Hypothalamus (tissue), 51 donors: ENCODE measurements at regions not wholly inside any gene's neighbourhood (a gene's known extent, or its start where the extent isn't known, plus 50 kb on each side); places are given as distances from the start of the nearest gene placed in this dataset.
A peak's percentile ranks its signal among the peaks of the same experiment; 100 is the strongest.

Experiments used
- DNase-seq, 51 donors: peaks; one replicate each; lab custom pipeline; 2025; lab: John Stamatoyannopoulos, UW

DNA sequence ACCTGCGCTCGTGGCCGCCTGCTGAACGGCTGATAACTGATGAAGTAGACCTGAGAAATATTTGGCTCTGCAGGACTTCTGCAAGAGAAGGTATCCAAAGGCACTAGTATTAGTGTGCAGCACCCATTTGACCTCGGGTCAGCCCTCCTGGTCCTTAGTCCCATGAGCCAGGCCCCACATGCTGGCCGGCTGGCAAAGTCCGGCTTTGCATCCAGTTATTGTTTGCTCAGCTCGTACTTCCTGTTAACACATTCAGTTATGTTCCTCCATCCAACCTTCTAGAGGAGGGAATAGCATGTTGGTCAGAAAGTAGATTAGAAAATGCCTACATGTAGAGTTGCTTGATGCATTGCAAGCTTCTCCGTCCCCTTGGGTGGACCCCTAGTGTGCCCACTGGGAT is 385.7 kb upstream of the RGMA start:
- no peak for DNase-seq

- DNase-seq, result peak in 2 of 51 donors; percentile 14 to 23
Measured at GRCh38 chr15:93469994-93470393, 381.0 kb upstream of the RGMA start.

DNA sequence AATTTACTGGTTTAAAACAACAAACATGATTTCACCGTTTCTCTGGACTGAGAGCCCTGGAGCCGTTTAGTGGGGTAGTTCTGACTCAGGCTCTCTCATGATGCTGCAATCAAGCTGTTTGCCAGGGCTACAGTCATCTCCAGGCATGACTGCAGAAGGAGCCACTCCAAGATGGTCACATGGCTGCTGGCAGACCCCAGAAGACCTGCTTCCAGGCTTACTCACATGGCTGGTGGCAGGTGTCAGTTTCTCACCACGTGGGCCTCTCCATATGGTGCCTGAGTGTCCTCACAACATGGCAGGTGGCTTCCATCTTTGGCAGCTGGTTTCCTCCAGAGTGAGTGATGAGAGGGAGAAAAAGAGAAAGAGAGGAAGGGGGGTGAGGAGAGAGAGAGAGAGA is 378.3 kb upstream of the RGMA start:
- peak in 7 of 51 donors; percentile 31 to 63 (median 55) for DNase-seq

- DNase-seq, result no peak
Measured at GRCh38 chr15:93466380-93466779, 377.4 kb upstream of the RGMA start.

DNA sequence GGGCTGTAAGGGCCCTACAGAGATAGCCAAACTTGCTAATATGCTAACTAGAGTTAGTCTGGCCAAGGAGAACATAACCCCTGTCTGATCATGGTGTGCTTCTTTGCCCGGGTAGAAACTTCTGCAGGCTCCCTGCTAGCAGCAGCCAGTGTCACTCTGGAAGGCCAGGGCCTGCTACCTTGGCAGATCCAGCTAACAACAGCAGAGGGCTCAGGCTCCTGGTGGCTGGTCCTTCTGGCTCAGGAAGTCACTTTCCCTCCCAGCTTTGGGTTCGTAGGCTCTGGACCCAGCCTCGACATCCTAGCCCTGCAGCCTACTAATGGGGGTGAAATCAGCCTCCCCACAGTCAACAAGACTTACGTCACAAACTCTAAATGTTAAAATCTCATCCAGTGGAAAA is 373.7 kb upstream of the RGMA start:
- DNase-seq, result no peak

GRCh38 chr15:93460717-93461116 is 371.7 kb upstream of the RGMA start:
- no peak for DNase-seq

DNA sequence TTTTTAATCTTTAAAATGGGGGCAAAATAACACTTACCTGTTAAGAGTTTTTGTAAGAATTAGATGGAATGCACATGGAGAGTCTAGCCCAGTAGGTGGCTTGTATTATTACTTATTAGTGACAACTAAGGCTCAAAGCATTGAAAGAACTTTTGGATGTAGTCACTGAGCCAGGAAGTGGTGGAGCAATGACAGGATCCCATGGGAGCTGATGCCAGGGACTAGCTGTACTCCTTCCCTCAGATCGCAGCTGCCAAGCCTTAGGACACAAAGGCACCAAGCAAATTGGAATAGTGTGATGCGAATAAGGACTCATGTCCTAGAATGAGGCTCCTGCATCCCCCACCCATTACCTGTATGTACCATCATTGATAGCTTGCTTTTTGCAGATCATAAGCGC is 370.4 kb upstream of the RGMA start:
- DNase-seq, result peak in 8 of 51 donors; percentile 1 to 36 (median 13)

DNA sequence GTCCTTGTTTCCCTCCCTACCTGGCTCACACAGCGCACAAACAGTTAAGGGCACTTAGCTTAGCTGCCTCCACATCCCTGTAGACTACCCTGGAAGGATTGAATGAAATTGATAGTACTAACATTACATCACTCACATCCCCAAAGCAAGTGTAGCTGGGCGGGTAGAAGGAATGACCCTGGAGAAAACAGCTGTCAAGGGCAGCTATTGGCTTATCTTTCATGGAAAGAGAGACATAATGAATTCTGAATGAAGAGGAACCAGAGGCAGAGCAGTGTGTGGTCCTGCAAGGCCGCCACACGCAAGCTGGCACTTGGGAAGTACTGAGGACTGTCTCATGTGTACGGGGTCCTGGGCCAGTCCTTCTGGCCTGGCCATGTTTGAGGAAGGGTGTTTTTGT is 369.6 kb upstream of the RGMA start:
- DNase-seq, result no peak

- DNase-seq, result no peak
Measured at GRCh38 chr15:93454788-93455187, 365.8 kb upstream of the RGMA start.

GRCh38 chr15:93452537-93453211 is 363.7 kb upstream of the RGMA start:
- DNase-seq, result no peak

GRCh38 chr15:93451822-93452221 is 362.8 kb upstream of the RGMA start:
- DNase-seq, result no peak

DNA sequence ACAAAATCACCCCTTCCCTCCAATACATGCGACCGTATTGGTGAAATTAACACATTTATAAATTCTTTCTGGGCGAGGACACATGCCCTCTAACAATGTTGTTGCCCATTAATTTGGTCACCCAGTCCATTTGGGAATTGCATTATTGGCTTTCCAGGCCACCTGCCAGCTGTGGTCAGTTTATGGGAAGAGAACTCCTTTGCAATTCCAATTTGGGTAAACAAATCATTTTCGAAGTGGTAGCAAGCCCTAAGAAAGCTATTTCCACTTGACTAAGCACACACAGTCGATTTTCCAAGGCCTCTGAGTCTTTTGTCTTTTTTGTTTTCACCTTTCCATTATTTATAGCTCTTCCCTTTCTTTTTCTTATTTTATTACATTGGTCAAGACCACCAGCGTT is 362.3 kb upstream of the RGMA start:
- DNase-seq, result peak in 2 of 51 donors; percentile 5 to 8

- no peak for DNase-seq
Measured at GRCh38 chr15:93449798-93450197, 360.8 kb upstream of the RGMA start.

- DNase-seq, result no peak
Measured at GRCh38 chr15:93438310-93438709, 349.3 kb upstream of the RGMA start.

- no peak for DNase-seq
Measured at GRCh38 chr15:93432474-93432873, 343.5 kb upstream of the RGMA start.

GRCh38 chr15:93428807-93429351 is 339.9 kb upstream of the RGMA start:
- peak in 1 of 51 donors; percentile 45 for DNase-seq

GRCh38 chr15:93428150-93428549 is 339.1 kb upstream of the RGMA start:
- no peak for DNase-seq

GRCh38 chr15:93424131-93424530 is 335.1 kb upstream of the RGMA start:
- no peak for DNase-seq

GRCh38 chr15:93422476-93422875 is 333.5 kb upstream of the RGMA start:
- DNase-seq, result no peak

DNA sequence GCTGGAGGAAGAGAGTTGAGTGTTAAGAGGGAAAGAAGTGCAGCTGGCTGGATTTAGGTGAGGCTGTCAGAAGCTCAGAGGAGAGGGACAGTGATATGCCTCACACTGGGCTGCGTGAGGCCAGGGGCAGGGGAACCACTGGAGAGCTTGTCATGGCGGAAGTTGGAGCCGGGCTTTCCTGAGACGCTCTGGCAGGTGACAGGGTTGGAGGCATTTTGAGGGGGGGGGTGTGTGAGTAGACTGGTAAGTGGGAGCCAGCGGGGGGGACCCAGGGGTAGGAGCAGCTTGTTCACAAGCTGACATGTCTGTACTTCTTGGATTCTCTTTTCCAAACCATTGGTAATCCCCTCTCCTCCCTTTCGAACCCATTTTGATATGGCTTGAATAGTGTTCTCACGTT is 331.5 kb upstream of the RGMA start:
- DNase-seq, result no peak

DNA sequence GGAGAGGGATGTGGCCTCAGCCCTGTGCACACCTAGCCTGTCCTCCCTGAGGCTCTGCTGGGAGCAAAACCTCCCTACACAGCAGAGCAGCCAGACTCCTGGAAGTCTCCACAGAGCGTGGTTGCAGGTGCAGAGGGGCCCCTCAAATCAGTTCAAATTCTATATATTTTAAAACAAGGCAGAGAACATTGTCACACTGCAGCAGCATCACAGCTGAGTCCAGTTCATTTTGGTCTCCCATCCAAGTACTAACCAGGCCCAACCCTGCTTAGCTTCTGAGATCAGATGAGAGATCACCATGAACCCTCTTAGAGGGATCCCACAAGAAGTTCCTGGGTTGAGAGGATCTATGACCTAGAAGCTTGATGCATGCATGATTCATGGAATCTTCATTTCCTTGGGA is 331.0 kb upstream of the RGMA start:
- DNase-seq, result no peak

DNA sequence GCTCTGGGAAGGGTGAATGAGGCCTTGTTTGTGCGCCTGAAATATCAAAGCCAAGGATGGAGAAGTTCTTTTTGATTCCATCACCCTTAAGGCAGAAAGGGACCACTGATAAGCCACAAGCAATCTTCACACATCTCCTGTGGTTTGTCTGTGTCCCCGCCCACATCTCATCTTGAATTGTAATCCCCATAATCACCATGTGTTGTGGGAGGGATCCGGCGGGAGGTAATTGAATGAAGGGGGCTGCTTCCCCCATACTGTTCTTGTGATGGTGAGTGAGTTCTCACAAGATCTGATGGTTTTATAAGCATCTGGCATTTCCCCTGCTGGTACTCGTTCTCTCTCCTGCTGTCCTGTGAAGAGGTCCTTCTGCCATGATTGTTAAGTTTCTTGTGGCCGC is 329.6 kb upstream of the RGMA start:
- DNase-seq, result no peak

- DNase-seq, result no peak
Measured at GRCh38 chr15:93417631-93418030, 328.6 kb upstream of the RGMA start.
